GM23338 (cell line): ENCODE measurements at regions not wholly inside any gene's neighbourhood (a gene's known extent, or its start where the extent isn't known, plus 50 kb on each side); places are given as distances from the start of the nearest gene placed in this dataset.

Source experiments
- ATAC-seq: fragments of 200-7000 bp; cut with Tn5 transposase; 3 replicates; pipeline ENCODE4 v1.9.1; 2020
- DNase-seq: peaks from one replicate; pipeline ENCODE4 v3.0.0-alpha.2; 2015; ENCODE audit warnings: low spot score
- H2AFZ ChIP-seq: fragments of 200-600 bp; sonication (generic); 2 replicates; pipeline ENCODE4 v1.8.0; 2016; ENCODE audit warnings: antibody characterized with exemption, mild to moderate bottlenecking, moderate library complexity
- H3F3A ChIP-seq: fragments of 200-600 bp; sonication (generic); replicated peaks from 2 replicates; pipeline ENCODE4 v1.8.0; 2017; ENCODE audit warnings: antibody characterized with exemption, mixed run types, low read depth
- H3K27ac ChIP-seq: fragments of 200-600 bp; sonication (generic); 2 replicates; pipeline ENCODE4 v1.6.1; 2016; ENCODE audit warnings: low read depth
- H3K27me3 ChIP-seq: fragments of 200-600 bp; sonication (generic); 2 replicates; pipeline ENCODE4 v1.8.0; 2016; ENCODE audit warnings: mild to moderate bottlenecking, mixed run types, moderate library complexity; ENCODE audit not compliant: insufficient read depth
- H3K36me3 ChIP-seq: fragments of 200-600 bp; sonication (generic); 2 replicates; pipeline ENCODE4 v1.8.0; 2016; ENCODE audit warnings: mild to moderate bottlenecking; ENCODE audit not compliant: insufficient read depth
- H3K4me1 ChIP-seq: fragments of 200-600 bp; sonication (generic); 2 replicates; pipeline ENCODE4 v1.8.0; 2016; ENCODE audit warnings: mild to moderate bottlenecking, moderate library complexity; ENCODE audit not compliant: insufficient read depth
- H3K4me2 ChIP-seq: fragments of 200-600 bp; sonication (generic); 2 replicates; pipeline ENCODE4 v1.7.1; 2017; ENCODE audit warnings: mixed run types
- H3K4me3 ChIP-seq: fragments of 200-600 bp; sonication (generic); 2 replicates; pipeline ENCODE4 v1.6.1; 2016; ENCODE audit warnings: mixed run types
- H3K79me2 ChIP-seq: fragments of 200-600 bp; sonication (generic); replicated peaks from 2 replicates; pipeline ENCODE4 v1.8.0; 2017; ENCODE audit warnings: mild to moderate bottlenecking; ENCODE audit not compliant: insufficient read depth
- H3K9me2 ChIP-seq: fragments of 200-600 bp; sonication (generic); 2 replicates; pipeline ENCODE4 v1.8.0; 2017; ENCODE audit not compliant: insufficient read depth
- H4K20me1 ChIP-seq: fragments of 200-600 bp; sonication (generic); replicated peaks from 2 replicates; pipeline ENCODE4 v1.8.0; 2017; ENCODE audit warnings: mild to moderate bottlenecking; ENCODE audit not compliant: insufficient read depth
- H3K27ac Mint-ChIP-seq: 2 replicates; pipeline ENCODE4 v1.8.0; 2020; ENCODE audit warnings: inconsistent platforms, mild to moderate bottlenecking, moderate library complexity, mixed read lengths
- H3K27me3 Mint-ChIP-seq: 3 replicates; pipeline ENCODE4 v1.8.0; 2022; ENCODE audit warnings: low read depth, mild to moderate bottlenecking, moderate library complexity, mixed read lengths, inconsistent platforms; ENCODE audit not compliant: insufficient read depth, poor library complexity
- H3K36me3 Mint-ChIP-seq: 3 replicates; pipeline ENCODE4 v1.8.0; 2021; ENCODE audit warnings: low read depth, mild to moderate bottlenecking, inconsistent platforms, moderate library complexity, mixed read lengths
- H3K4me1 Mint-ChIP-seq: 3 replicates; pipeline ENCODE4 v1.8.0; 2020; ENCODE audit warnings: mild to moderate bottlenecking, inconsistent platforms, mixed read lengths
- H3K4me3 Mint-ChIP-seq: 3 replicates; pipeline ENCODE4 v1.8.0; 2021; ENCODE audit warnings: moderate library complexity, mild to moderate bottlenecking, inconsistent platforms, mixed read lengths
- H3K9me3 Mint-ChIP-seq: 3 replicates; pipeline ENCODE4 v1.8.0; 2020; ENCODE audit warnings: moderate library complexity, mild to moderate bottlenecking, inconsistent platforms, mixed read lengths
- CREB1 ChIP-seq: fragments of 250-450 bp; sonication (Bioruptor Pico); IDR thresholded peaks from 2 replicates; pipeline ENCODE4 v1.5.0; 2020; ENCODE audit warnings: low read depth, mild to moderate bottlenecking, moderate library complexity
- ETS1 ChIP-seq: IDR thresholded peaks from 2 replicates; pipeline ENCODE4 v1.6.1; 2016; ENCODE audit warnings: antibody characterized with exemption
- EZH2phosphoT487 ChIP-seq: fragments of 200-600 bp; sonication (generic); IDR thresholded peaks from one replicate; pipeline ENCODE4 v1.8.1; 2018; ENCODE audit warnings: antibody characterized with exemption; ENCODE audit not compliant: unreplicated experiment
- JUNB ChIP-seq: IDR thresholded peaks from one replicate; pipeline ENCODE4 v1.6.1; 2016; ENCODE audit warnings: antibody characterized with exemption; ENCODE audit not compliant: unreplicated experiment
- TF ChIP-seq, protein P1 (sequence below): fragments of 250-450 bp; sonication (Bioruptor Pico); IDR thresholded peaks from 2 replicates; pipeline ENCODE4 v1.5.0; 2020; ENCODE audit warnings: mild to moderate bottlenecking, moderate library complexity

DNA sequence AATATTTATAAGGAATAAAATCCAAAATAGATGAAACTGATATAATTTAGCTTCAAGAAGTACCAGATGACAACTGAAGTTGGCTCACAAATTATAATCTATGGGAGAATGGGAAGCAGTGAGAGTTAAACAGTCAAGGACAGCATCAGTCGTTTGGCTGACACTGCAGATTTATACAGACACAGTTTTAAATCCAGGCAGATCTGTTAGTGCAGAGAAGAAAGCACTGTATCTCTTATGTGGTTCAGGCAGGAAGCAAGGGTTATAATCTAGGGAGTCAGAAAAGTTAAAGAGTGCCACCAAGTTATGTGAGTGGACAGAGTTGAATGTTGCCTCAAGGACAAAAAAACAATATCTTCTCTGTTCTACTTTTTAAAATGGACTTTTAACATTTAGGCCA, 880.2 kb downstream of the TSN start (continued):
- TF ChIP-seq, protein P1, sequence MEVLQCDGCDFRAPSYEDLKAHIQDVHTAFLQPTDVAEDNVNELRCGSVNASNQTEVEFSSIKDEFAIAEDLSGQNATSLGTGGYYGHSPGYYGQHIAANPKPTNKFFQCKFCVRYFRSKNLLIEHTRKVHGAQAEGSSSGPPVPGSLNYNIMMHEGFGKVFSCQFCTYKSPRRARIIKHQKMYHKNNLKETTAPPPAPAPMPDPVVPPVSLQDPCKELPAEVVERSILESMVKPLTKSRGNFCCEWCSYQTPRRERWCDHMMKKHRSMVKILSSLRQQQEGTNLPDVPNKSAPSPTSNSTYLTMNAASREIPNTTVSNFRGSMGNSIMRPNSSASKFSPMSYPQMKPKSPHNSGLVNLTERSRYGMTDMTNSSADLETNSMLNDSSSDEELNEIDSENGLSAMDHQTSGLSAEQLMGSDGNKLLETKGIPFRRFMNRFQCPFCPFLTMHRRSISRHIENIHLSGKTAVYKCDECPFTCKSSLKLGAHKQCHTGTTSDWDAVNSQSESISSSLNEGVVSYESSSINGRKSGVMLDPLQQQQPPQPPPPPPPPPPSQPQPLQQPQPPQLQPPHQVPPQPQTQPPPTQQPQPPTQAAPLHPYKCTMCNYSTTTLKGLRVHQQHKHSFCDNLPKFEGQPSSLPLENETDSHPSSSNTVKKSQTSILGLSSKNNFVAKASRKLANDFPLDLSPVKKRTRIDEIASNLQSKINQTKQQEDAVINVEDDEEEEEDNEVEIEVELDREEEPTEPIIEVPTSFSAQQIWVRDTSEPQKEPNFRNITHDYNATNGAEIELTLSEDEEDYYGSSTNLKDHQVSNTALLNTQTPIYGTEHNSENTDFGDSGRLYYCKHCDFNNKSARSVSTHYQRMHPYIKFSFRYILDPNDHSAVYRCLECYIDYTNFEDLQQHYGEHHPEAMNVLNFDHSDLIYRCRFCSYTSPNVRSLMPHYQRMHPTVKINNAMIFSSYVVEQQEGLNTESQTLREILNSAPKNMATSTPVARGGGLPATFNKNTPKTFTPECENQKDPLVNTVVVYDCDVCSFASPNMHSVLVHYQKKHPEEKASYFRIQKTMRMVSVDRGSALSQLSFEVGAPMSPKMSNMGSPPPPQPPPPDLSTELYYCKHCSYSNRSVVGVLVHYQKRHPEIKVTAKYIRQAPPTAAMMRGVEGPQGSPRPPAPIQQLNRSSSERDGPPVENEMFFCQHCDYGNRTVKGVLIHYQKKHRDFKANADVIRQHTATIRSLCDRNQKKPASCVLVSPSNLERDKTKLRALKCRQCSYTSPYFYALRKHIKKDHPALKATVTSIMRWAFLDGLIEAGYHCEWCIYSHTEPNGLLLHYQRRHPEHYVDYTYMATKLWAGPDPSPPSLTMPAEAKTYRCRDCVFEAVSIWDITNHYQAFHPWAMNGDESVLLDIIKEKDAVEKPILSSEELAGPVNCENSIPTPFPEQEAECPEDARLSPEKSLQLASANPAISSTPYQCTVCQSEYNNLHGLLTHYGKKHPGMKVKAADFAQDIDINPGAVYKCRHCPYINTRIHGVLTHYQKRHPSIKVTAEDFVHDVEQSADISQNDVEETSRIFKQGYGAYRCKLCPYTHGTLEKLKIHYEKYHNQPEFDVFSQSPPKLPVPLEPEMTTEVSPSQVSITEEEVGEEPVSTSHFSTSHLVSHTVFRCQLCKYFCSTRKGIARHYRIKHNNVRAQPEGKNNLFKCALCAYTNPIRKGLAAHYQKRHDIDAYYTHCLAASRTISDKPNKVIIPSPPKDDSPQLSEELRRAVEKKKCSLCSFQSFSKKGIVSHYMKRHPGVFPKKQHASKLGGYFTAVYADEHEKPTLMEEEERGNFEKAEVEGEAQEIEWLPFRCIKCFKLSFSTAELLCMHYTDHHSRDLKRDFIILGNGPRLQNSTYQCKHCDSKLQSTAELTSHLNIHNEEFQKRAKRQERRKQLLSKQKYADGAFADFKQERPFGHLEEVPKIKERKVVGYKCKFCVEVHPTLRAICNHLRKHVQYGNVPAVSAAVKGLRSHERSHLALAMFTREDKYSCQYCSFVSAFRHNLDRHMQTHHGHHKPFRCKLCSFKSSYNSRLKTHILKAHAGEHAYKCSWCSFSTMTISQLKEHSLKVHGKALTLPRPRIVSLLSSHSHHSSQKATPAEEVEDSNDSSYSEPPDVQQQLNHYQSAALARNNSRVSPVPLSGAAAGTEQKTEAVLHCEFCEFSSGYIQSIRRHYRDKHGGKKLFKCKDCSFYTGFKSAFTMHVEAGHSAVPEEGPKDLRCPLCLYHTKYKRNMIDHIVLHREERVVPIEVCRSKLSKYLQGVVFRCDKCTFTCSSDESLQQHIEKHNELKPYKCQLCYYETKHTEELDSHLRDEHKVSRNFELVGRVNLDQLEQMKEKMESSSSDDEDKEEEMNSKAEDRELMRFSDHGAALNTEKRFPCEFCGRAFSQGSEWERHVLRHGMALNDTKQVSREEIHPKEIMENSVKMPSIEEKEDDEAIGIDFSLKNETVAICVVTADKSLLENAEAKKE (CRISPR knock-in tag): no peak
- TF ChIP-seq JUNB (no peak), CREB1 (CRISPR knock-in tag) (no peak), EZH2phosphoT487 (no peak)

DNA sequence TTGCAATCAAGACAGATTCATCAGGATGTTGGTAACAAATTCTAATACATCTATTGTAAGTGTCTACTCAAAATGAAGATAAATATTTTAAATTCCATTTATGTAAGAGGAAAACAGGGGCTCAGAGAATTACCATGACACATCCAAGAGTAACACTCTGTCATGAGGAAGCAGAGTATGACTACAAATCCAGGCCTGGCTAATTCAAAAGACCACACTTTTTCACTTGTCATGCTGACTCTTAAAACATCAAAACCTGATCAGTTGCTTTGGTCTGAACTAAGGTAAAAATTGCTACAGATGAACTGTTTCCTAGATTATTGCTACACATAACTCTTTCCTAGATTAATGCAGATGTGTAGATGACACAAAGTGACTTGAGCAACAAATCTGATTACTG, 880.6 kb downstream of the TSN start:
- H3K27ac Mint-ChIP-seq: no peak overlapping the region; the same call in 1 of the 2 replicates

More for the DNA sequence above, 880.6 kb downstream of the TSN start:
- Histone ChIP-seq H3K79me2 (no peaks in the 10 kb centered on the region), H3K36me3 (no peaks in the 10 kb centered on the region), H3K9me2 (peaks cover 12% of the 10 kb centered on the region), H4K20me1 (no peaks in the 10 kb centered on the region), H3K4me1 (no peaks in the 10 kb centered on the region), H3K4me3 (no peak overlapping the region), H3K27me3 (no peaks in the 10 kb centered on the region), H3K27ac (no peak overlapping the region), H3F3A (no peaks in the 10 kb centered on the region), H3K4me2 (no peak overlapping the region), H2AFZ (no peak overlapping the region)
- Mint-ChIP-seq H3K9me3 (no peaks in the 10 kb centered on the region), H3K4me3 (no peak overlapping the region), H3K4me1 (peaks cover 7% of the 10 kb centered on the region; the same call in 1 of the 3 replicates), H3K27me3 (no peaks in the 10 kb centered on the region), H3K36me3 (no peaks in the 10 kb centered on the region)
- DNase-seq: no peak
- no peak for TF ChIP-seq CREB1 (CRISPR knock-in tag)
- no peak for TF ChIP-seq ETS1
- ATAC-seq: no peak
